ENCODE measurements at regions not wholly inside any gene's neighbourhood (a gene's known extent, or its start where the extent isn't known, plus 50 kb on each side); places are given as distances from the start of the nearest gene placed in this dataset.

DNA sequence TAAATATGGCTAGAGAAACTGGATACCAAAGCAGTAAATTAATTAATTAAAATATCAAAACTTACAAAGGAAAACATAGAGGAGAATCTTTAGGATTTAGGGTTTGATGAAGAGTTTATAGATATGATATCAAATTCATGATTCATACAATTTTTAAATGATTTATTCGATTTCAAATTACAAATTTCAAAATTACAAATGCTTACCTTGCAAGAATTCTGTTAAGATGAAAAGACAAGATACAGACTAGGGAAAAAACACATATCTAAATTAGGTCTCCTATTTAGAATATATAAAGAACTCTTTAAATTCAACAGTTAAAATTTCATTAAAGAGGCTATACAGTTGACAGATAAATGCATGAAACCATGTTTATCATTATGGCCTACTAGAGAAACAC lies 930.7 kb downstream of the ZPLD1 start:
- TF ChIP-seq, protein P1, sequence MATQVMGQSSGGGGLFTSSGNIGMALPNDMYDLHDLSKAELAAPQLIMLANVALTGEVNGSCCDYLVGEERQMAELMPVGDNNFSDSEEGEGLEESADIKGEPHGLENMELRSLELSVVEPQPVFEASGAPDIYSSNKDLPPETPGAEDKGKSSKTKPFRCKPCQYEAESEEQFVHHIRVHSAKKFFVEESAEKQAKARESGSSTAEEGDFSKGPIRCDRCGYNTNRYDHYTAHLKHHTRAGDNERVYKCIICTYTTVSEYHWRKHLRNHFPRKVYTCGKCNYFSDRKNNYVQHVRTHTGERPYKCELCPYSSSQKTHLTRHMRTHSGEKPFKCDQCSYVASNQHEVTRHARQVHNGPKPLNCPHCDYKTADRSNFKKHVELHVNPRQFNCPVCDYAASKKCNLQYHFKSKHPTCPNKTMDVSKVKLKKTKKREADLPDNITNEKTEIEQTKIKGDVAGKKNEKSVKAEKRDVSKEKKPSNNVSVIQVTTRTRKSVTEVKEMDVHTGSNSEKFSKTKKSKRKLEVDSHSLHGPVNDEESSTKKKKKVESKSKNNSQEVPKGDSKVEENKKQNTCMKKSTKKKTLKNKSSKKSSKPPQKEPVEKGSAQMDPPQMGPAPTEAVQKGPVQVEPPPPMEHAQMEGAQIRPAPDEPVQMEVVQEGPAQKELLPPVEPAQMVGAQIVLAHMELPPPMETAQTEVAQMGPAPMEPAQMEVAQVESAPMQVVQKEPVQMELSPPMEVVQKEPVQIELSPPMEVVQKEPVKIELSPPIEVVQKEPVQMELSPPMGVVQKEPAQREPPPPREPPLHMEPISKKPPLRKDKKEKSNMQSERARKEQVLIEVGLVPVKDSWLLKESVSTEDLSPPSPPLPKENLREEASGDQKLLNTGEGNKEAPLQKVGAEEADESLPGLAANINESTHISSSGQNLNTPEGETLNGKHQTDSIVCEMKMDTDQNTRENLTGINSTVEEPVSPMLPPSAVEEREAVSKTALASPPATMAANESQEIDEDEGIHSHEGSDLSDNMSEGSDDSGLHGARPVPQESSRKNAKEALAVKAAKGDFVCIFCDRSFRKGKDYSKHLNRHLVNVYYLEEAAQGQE (IDR thresholded peaks at IDR 0.05; ENCODE audit: insufficient replicate concordance, low read depth) = no peak
- TF ChIP-seq SPI1 (IDR thresholded peaks at IDR 0.05; ENCODE audit: borderline replicate concordance, low read depth) = no peak
- TF ChIP-seq, protein P2, sequence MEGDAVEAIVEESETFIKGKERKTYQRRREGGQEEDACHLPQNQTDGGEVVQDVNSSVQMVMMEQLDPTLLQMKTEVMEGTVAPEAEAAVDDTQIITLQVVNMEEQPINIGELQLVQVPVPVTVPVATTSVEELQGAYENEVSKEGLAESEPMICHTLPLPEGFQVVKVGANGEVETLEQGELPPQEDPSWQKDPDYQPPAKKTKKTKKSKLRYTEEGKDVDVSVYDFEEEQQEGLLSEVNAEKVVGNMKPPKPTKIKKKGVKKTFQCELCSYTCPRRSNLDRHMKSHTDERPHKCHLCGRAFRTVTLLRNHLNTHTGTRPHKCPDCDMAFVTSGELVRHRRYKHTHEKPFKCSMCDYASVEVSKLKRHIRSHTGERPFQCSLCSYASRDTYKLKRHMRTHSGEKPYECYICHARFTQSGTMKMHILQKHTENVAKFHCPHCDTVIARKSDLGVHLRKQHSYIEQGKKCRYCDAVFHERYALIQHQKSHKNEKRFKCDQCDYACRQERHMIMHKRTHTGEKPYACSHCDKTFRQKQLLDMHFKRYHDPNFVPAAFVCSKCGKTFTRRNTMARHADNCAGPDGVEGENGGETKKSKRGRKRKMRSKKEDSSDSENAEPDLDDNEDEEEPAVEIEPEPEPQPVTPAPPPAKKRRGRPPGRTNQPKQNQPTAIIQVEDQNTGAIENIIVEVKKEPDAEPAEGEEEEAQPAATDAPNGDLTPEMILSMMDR (IDR thresholded peaks at IDR 0.05; ENCODE audit: insufficient read depth, low read length) = no peak
- TF ChIP-seq POLR2AphosphoS5 (IDR thresholded peaks at IDR 0.05; ENCODE audit: low read depth) = no peak
- TF ChIP-seq GABPA (IDR thresholded peaks at IDR 0.05; ENCODE audit: low read depth) = no peak
- no peak overlapping the region for H3K27ac ChIP-seq (replicated peaks)
- DNase-seq (ENCODE audit: low read depth in 1 of 2, low spot score in 1 of 2) = no peak
- no peaks in the 10 kb centered on the region for H3K27me3 ChIP-seq (ENCODE audit: insufficient read depth, poor library complexity, severe bottlenecking)
- H3K4me3 ChIP-seq (replicated peaks; ENCODE audit: insufficient read depth, low read length) = no peak overlapping the region

DNA sequence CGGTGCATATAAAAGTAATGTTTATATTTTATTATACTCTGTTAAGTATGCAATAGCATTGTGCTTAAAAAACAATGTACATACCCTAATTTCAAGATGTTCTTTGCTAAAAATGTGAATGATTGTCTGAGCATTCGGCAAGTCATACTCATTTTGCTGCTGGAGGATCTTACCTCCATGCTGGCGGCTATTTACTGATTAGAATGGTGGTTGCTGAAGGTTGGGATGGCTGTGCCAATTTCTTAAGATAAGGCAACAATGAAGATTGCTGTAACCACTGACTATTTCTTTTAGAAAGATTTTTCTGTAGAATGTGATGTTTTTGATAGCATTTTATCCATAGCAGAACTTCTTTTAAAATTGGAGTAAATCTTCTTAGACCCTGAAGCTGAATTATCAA lies 932.7 kb downstream of the ZPLD1 start:
- H3K4me3 ChIP-seq (replicated peaks; ENCODE audit: insufficient read depth, low read length) = no peak overlapping the region
- no peaks in the 10 kb centered on the region for H3K27me3 ChIP-seq (ENCODE audit: insufficient read depth, poor library complexity, severe bottlenecking)
- DNase-seq (ENCODE audit: low read depth in 1 of 2, low spot score in 1 of 2) = no peak
- TF ChIP-seq POLR2AphosphoS5 (IDR thresholded peaks at IDR 0.05; ENCODE audit: low read depth) = no peak
- TF ChIP-seq GABPA (IDR thresholded peaks at IDR 0.05; ENCODE audit: low read depth) = no peak
- TF ChIP-seq SPI1 (IDR thresholded peaks at IDR 0.05; ENCODE audit: borderline replicate concordance, low read depth) = no peak
- TF ChIP-seq, protein P2 (IDR thresholded peaks at IDR 0.05; ENCODE audit: insufficient read depth, low read length) = no peak
- H3K27ac ChIP-seq (replicated peaks) = no peak overlapping the region

DNA sequence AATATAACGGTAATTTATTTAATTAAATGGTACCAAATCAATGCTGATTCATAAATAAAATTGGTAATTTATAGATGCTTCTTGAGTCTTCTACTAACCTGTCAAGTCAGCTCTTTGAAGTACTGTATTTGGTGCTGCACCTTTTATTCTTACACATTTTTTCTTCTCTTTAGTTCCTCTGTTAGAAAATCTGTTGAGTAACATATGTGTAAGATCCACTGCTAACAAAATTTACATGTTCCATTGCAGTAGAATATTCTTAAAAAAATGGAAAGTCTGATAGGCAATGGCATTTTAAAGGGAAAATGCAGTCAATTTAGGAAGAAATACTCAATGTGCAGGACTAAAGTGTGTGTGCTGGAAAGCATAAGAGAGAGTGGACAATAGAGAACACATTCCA lies 936.6 kb downstream of the ZPLD1 start:
- Histone ChIP-seq H3K27me3 (ENCODE audit: insufficient read depth, poor library complexity, severe bottlenecking) (no peaks in the 10 kb centered on the region), H3K27ac (replicated peaks) (no peak overlapping the region), H3K4me3 (replicated peaks; ENCODE audit: insufficient read depth, low read length) (no peak overlapping the region)
- no peak for DNase-seq (ENCODE audit: low read depth in 1 of 2, low spot score in 1 of 2)
- TF ChIP-seq GABPA (IDR thresholded peaks at IDR 0.05; ENCODE audit: low read depth) (no peak), POLR2AphosphoS5 (IDR thresholded peaks at IDR 0.05; ENCODE audit: low read depth) (no peak), SPI1 (IDR thresholded peaks at IDR 0.05; ENCODE audit: borderline replicate concordance, low read depth) (no peak)
- TF ChIP-seq, protein P2 (IDR thresholded peaks at IDR 0.05; ENCODE audit: insufficient read depth, low read length) = no peak
- TF ChIP-seq, protein P1 (IDR thresholded peaks at IDR 0.05; ENCODE audit: insufficient replicate concordance, low read depth) = no peak

DNA sequence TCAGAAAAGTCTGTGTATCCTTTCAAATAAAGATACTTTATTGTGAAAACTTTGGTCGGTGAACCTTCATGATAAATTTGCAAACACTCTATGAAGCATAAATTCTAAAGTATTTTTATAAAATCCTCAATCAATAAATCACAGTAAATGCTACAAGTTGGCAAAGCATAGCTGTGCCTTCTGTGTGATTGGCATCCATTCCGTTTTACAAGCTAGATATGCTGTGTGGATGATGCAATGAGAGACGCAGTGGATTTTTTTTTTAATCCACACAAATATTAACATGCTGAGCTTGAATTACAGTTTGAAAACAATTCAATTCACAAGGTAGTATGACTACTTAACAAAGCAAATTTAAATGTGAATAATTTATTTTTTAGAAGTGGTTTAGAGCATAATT lies 937.2 kb downstream of the ZPLD1 start:
- Histone ChIP-seq H3K27me3 (ENCODE audit: insufficient read depth, poor library complexity, severe bottlenecking) (no peaks in the 10 kb centered on the region), H3K4me3 (replicated peaks; ENCODE audit: insufficient read depth, low read length) (no peak overlapping the region), H3K27ac (replicated peaks) (no peak overlapping the region)
- TF ChIP-seq, protein P1 (IDR thresholded peaks at IDR 0.05; ENCODE audit: insufficient replicate concordance, low read depth) = no peak
- TF ChIP-seq POLR2AphosphoS5 (IDR thresholded peaks at IDR 0.05; ENCODE audit: low read depth) (no peak), GABPA (IDR thresholded peaks at IDR 0.05; ENCODE audit: low read depth) (no peak), SPI1 (IDR thresholded peaks at IDR 0.05; ENCODE audit: borderline replicate concordance, low read depth) (no peak)
- TF ChIP-seq, protein P2 (IDR thresholded peaks at IDR 0.05; ENCODE audit: insufficient read depth, low read length) = no peak
- DNase-seq (ENCODE audit: low read depth in 1 of 2, low spot score in 1 of 2) = no peak

Measured in HL-60 (cell line).